Stimulated activated CD4-positive, alpha-beta T cell treated with anti-CD3 and anti-CD28 coated beads, Interleukin-4, amount 100 ng/mL, for 48 hours (primary cell): ENCODE measurements at regions not wholly inside any gene's neighbourhood (a gene's known extent, or its start where the extent isn't known, plus 50 kb on each side); places are given as distances from the start of the nearest gene placed in this dataset.

ENCODE experiments used
- DNase-seq, 2 donors: peaks; one replicate each; pipeline ENCODE4 v3.0.0-alpha.2; 2020; ENCODE audit warnings: low read depth in 2 of 2

DNA sequence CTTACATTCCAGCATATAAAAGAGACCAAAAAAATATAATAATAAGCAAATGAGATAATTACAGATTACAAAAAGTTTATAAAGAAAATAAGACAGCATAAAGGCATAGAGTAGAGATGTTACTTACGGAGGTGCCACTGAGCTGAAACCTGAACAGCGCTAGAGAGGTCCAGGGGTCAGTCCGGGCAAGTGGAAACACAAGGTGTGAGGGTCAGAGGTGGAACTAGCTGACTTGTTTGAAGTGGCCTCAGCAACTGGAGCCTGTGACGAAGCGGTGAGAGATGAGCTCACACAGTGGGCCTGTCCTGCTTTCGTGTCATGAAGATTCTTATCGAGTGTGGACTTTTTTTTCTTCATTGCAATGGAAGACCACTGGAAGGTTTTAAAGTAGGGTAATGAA is 288.3 kb upstream of the TANK start:
- DNase-seq: no peak

DNA sequence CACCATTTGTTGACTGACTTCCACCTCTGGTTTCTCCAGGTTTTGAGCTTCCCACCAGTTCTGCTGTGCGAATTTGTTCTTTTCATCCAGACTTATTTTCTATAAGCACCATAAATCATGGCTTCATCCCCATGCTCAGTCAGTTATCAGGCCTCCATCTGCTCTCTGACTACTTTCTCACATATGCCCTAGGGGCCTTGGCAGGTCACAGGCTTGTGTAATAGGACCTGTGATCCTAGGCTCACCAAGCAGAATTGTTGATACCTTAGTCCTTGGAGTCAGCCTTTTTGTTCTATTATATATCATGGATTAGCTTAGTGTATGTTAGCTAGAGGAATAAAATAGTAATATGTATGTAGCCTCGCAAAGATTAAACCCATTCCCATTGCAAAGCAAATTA is 284.2 kb upstream of the TANK start:
- DNase-seq: no peak

DNA sequence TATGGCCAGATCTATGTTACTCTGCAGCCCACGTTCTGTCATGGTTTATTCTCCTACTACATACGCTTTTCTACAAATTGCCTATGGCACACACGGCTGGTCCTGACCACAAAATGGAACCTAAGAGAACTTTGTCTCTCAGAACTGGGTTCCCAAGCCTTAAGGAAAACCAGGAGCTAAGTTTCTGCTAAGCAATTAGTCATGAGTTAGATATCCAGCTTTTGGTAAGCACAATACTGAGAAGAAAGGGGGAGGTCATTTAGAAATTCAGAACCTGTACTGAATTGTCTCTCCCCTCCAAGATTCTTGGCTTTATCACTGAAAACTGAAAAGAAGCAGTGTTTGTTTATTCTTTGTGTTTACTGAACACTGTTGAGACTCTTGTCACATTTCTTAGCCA is 283.5 kb upstream of the TANK start:
- DNase-seq: no peak

DNA sequence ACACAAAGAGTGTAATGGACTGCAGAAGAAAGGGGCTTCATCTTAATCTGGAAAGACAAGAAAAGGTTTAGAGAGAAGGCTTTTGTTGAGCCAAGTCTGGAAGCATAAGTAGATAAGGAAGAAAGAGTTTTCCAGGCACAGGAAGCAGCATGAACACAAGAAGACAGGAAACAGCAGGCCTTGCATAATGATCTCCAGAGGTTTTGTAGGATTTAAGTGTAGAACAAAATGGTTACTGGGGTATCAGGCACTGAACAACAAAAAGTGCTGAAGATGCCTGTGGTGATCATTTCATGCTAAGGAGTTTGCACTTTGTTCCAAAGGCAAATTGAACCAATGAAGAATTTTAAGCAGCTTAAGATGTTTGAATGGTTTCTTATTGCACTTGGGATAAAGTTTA is 281.6 kb upstream of the TANK start:
- no peak for DNase-seq

DNA sequence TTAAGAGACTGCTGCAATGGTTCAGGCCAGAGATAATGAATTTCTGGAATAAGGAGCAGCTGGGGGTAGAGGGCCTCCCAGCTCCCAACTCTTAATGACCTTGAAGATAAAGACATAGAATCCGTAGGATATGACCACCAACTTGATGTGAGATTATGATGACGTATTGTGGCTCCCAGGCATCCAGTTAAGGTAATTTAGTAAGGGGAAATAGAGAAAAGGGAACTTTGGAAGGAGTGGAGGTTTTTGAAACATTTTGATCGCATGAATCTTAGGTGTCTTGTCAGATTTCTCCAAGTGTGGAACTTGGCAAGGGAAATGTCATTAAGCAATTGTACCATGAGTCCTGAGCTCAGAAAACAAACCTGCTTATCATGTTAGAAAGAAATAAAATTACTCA is 277.3 kb upstream of the TANK start:
- no peak for DNase-seq

DNA sequence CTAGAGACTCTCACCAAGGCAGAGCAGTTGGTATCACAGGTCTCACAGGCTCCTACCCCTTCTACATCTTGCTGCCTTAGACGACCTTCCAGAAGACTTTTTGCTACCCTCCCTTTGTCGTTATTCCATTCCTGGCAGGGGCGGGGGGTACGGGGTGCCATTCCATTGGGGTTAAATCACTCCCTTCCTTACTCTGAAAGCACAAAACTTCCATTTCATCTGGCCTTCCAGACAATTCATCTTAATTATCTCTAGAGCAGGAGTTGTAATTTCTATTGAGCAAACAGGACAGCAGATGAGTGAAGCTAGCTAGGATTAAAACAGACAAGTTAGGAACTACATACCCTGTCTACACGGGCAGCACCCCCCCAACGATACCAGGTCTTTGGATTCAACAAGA is 276.2 kb upstream of the TANK start:
- no peak for DNase-seq

DNA sequence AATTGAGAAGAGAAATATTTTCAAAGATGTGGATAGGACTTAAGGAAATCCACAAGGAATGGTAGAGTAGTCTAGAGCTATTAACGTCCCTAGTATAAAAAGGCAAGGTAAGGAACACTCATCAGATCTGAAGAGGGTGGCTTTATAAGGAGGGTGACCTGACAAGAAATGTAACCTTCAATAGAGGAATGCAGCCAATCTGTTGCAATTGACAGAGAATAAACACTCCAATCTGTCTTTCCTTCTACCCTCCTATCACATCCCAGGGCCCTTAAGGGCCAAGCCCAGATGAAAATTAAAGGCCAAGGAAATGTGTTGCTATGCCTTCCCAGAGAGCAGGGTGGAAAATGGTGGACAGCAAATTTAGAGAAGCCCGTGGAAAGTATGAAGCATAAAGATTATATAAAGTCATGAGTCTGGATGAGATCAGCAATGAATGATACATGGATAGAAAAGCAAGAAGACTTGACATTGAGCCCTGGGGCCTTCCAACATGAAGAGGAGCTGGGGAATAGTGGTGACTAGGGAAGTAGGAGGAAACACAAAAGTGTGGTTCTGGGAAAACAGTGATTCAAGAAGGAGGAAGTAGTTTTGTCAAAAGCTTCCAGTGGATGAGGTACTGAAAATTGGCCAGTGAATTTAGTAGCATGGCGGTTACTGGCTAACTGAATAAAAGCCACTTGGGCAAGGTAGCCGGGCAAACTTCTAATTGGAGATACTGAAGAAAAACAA is 270.6 kb upstream of the TANK start:
- DNase-seq: no peak

DNA sequence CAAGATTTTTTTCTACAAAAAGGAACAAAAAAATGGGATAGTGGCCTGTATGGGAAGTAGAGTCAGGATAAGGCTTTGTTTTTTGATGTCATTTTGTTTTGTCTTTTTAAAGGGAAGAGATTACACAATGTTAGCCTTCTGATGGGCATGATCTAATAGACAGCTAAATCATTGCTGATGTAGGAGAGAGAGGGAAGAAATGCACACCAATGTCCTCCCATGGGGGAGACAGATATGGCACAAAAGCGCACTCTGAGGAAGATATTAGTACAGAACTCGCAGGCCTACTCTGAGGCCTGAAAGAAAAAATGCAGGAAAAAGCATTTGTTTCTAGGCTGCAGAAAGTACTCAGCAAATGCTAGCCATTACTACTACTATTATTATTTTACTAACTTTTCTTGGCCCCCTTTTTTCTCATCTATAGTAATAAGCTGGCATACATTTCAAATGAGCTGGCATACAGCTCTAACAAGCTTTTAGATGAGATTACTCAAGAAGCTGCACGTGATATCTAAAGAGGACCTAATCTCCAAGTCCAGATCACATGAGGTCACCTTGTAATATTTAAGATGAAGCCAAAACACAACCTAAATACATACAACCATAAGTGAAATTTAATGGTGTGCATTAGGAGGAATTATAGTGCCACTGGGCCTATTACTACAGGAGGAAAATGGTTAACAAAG is 269.4 kb upstream of the TANK start:
- DNase-seq: no peak

DNA sequence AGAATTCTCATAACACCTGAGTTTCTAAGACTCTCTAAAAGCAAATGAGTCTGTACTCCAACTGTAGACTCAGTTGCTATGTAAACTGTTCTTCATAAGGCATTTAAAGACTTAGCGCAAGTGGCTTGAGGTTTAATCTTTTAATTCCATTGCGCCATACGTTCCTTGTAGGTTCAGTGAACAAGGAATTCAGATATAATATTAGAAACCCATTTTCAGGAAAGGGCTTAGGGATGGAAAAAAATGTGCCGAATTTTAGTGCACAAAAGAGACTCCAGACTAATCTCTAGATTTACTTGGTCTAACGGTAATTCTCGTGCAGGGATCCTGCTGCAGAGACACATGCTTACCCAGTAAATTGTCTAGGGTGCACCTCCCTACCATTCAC is 268.9 kb upstream of the TANK start:
- DNase-seq: no peak

DNA sequence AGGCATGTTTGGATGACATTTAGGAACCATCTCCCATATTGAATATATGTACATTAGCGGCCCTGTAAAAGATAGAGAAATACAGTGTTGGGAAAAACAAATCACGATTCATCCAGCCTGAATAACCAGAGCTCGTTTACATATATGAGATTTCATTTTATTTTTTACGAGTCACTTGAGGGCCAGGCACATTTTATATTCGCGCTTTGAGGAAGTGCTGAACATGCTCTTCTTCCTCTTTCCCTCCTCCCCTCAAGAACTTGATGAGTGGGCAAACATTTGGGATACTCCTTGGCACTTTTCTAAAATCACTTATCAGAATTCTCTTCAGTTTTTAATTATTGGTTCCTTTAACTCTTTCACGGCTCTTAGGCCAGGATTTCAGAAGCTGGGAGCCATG is 268.0 kb upstream of the TANK start:
- DNase-seq: no peak

DNA sequence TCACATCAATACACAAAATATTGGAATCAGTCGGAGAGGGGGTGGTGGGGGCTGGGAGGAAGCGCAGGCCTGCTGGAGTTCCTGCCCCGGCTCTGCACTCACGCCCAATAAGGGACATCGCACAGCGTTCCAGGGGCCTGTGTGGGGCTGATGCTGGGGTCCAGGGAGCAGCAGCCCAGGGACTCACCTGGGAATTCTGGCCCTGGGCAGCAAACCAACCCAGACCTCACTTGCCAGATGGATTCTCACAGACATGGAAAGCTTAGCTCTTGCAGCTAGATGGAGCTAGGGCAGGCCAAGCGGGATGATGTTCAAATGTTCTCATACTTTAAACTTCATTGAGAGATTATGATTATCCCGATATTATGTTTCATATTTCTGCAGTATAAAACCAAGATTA is 266.6 kb upstream of the TANK start:
- DNase-seq: no peak

DNA sequence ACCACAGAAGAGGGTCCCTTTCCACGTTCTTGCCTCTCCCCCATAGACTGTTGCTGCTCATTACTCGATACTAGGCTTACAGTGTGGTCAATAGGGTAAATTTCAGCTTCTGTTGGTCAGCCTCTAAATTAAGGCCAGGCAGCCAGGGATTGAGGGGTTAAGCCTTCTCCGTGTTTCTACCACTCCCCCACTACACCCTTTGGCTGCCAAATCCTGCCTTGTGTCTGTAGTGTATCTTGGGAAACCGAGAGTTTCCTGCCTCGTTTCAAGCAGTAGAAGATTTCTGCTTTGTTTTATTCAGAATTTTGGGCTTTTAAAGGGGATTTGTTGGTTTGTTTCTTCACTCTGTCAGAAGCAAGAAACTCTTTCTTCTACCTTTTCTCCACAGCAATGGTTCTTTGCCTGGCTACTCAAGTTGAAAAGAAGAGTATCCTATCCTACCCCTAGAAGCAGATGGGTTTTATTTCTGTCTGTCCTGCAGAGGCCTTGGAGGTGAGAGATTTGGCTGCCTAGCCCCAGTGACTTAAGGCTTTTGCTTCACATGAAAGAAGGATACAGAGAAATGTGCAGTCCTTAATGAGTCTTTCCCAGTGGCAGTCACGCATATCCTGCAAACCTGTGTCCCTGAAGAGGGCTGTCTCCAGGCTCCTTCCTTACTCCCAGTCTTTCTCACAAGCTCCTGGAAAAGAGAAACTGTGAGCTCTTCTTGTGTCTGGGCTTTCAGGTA is 261.5 kb upstream of the TANK start:
- DNase-seq: no peak

DNA sequence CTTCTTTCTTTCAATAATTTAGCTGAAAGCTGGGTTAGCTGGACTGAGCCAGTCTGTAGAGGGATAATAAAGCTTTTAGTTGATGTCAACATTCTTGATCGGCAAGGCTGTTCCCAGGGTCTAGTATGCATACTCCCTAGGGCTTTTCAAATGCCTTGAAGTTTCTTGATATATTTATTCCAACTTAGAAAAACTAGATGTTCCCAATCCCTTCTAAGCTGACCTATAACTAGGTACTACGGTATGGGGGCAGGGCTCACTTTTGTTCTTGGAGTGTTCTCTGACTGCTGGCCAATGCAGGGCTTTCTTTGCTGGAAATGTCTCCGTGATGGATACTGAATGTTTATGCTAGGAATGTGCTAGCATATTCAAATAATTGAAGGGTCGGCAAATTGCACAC is 258.6 kb upstream of the TANK start:
- no peak for DNase-seq

DNA sequence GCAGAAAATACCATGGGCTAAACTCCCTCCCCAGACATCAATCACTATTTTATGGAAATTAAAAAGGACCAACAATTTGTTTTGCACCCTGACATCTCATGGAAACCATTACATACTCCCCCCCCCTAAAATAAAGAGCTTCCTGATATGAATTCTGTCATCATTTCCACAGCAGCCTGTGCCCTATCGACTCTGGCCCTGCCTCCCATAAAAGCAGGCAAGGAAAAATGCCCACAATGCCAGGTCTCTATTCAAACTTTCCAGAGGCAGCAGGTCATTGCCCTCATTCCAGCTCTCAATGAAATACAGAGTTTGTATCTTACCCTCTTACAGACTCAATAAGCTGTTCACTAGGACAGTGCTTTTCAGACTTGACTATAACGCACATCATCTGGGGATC is 254.4 kb upstream of the TANK start:
- DNase-seq: no peak

DNA sequence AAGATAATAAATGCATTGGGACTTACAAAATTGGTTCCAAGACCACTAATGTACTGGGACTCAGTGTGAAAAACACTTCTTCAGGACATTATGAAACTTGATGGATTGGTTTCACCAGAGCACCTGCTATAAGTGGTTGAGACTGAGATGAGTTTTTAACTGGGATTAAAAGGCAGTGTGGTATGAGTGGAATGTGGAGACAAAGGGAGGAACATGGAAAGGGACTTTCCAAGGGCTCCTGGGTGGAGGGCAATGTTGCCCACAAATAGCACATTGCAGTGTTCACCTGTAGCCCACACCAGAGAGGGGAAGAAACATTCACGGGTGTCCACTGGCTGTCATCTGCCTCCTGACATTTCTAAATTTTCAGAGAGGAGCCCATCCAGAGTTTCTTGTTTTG is 253.3 kb upstream of the TANK start:
- DNase-seq: no peak

DNA sequence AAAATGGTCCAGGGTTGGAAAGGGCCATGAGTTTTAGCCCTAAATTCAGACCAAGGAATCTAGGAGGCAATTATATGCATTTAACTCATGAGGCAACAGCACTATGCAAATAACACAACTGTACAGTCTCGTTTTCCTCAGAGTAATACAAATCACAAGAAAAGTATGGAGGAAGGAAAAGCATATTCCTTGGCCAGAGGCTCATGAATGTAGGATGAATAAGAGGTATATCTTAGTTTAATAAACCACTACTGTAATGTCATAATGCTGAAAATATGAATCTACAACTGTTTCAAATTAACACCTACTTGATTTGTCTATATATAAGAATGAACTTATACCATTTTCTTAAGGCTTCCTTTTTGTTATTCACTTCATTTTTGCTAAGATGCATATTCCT is 252.5 kb upstream of the TANK start:
- DNase-seq: no peak

DNA sequence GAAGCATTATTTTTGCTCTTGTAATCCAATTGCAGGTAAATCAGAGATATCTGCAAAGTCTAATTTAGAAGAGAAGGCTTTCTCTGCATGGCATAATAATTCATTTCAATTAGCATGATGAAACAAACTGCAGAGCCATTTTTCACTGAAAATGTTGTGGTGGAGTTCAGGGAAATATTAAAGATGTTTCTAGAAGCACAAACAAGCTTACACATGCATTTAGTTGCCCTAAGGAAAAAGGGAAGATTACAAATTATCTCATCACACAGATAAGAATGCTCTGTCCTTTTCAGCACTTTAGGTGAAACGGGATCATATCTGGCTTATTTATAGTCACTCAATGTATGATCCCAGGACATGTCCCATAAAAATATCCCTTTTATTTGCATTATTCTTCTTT is 252.1 kb upstream of the TANK start:
- no peak for DNase-seq

DNA sequence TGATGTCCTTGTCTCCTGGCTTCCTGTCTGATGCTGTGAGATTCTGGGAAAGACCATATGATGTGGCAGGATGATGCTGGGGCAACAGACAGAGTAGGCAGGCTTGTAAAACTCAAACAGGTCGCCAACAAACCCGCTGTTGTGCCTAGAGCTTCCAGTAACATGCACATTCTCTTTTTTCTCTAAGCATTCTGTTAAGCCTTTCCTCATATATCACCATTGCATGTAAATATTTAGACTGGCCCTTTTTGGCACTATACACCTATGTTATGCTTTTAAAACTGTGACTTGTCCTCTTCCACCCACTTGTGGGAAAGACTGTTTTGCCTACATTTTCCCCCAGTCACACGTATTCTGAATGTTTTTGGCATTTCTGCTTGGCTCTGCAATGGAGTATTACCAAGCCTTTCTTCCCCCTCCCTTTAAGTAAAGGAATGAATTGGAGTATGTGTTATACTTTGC is 250.4 kb upstream of the TANK start:
- no peak for DNase-seq

DNA sequence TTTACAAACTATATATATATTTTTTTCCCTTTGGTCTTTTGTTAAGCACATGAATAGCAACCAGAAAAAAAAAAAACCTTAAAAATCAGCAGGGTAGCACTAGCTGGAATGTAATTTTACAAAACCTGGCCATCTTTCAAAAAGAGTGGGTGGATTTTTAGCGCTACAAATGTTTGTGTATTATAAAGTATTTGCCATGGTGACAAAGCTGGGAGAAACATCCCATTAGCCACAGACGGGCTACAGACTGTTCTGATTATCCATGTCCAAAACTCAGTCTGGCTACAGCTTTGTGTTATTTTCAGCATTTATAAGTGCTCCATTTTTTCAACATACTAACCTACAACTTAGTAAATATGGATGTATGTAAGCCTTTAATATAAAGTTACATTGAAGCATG is 249.5 kb upstream of the TANK start:
- DNase-seq: no peak

DNA sequence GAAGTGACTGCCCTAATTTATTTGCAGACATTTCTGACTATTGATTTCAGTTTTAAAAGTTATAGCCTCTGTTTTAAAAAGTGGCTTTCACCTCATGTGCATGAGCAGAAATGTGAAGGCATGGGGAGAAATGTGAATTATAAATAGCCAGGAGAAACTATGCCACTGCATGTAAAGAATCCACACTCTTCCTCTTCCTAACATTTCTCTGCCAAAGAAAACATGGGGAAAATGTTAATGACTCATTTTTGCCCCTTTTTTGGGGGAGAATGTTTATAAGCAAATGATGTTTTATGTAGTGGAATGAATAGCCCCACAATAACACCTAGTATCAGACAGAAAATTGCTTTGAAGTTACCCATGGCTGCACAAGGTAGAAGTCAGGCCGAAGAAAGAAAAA is 249.0 kb upstream of the TANK start:
- DNase-seq: no peak

DNA sequence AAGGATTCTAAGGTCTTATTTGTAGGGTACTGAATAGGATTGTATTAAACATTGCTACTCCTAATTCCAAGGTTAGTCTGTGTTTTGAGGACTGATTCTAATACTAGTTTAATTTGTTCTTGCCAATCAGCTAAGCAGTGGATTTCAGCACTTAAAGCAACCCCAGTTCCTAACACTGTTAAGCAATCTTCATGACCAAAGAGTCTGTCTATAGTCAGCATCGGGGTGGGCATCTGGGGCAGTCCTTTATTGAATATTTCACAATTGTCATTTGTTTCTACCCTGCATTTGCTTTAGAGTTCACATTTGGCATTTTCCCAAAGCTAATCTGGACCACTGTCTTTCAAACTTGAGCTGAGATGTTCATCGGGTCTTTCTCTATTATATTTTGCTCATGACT is 248.0 kb upstream of the TANK start:
- no peak for DNase-seq

DNA sequence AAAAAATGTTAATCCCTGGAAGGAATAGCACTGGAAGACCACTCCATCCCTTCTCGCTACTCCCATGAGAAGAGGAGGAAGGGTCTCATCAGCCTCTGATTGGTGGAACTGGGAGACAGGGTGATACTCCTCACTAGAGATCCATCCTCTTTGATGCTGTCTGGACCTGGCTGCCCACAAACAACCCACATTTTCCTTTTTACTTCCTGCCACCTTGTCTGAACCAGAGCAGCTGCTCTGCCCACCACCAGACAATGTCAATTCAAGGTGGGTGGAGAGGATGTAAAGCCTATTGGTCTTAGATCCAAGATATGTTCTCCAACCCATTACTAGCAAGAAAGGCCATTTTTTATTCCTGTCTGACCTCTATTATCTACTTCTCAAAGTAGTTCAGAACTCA is 246.9 kb upstream of the TANK start:
- no peak for DNase-seq

DNA sequence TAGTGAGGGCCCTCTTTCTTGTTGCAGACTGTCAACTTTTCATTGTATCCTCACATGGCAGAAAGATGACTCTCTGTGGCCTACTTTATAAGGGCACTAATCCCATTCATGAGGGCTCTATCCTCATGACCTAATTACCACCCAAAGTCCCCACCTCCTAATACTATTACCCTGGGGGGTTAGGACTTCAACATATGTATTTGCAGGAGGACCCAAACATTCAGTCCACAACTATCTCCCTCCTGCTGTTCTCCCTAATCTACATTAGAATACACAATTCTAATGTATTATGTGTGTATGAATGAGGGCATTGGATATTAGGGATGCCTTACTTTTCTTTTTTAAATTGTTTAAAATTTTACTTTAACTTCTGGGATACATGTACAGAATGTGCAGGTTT is 246.0 kb upstream of the TANK start:
- no peak for DNase-seq
